Erythroblast (primary cell): ENCODE measurements at regions not wholly inside any gene's neighbourhood (a gene's known extent, or its start where the extent isn't known, plus 50 kb on each side); places are given as distances from the start of the nearest gene placed in this dataset.

Experiments used
- GATA1 ChIP-seq: IDR thresholded peaks from 2 replicates; pipeline ENCODE4 v1.6.1; 2011; ENCODE audit warnings: low read depth, mild to moderate bottlenecking, control low read depth, low read length, moderate library complexity
- POLR2A ChIP-seq: IDR thresholded peaks from 2 replicates; pipeline ENCODE4 v1.6.1; 2011; ENCODE audit warnings: mild to moderate bottlenecking, low read length

DNA sequence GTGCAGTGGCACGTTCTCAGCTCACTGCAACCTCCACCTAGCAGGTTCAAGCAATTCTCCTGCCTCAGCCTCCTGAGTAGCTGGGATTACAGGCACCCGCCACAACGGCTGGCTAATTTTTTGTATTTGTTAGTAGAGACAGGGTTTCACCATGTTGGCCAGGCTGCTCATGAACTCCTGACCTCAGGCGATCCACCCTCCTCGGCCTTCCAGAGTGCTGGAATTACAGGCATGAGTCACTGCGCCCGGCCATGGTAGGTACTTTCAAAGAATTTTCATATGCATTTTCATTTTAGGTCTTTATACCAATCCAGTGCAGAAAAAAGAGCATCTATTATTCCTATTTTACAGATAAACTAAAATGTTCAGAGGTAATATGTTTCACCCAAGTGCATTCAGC is 411.3 kb upstream of the USP15 start:
- TF ChIP-seq POLR2A, result no peak
- no peak for TF ChIP-seq GATA1
